Astrocyte of the cerebellum (primary cell): ENCODE measurements at regions not wholly inside any gene's neighbourhood (a gene's known extent, or its start where the extent isn't known, plus 50 kb on each side); places are given as distances from the start of the nearest gene placed in this dataset.

ENCODE experiments used
- DNase-seq: peaks from one replicate; pipeline ENCODE4 v3.0.0-alpha.2; 2011; ENCODE audit warnings: low read depth
- H3K4me3 ChIP-seq: 2 replicates; pipeline ENCODE4 v1.5.1; 2011; ENCODE audit warnings: mild to moderate bottlenecking, low read depth, low read length, moderate library complexity
- CTCF ChIP-seq: IDR thresholded peaks from 2 replicates; pipeline ENCODE4 v1.5.1; 2012; ENCODE audit warnings: low read length, low read depth, moderate library complexity, mild to moderate bottlenecking; ENCODE audit errors: missing control alignments
- in situ Hi-C: cut with HindIII; loops from 2 replicates; pipeline ENCODE4 v1.10.0; 2017; ENCODE audit warnings: low sequenced_read_pairs

- H3K4me3 ChIP-seq: no peak overlapping the region
- TF ChIP-seq CTCF: no peak
- in situ Hi-C loops: no loop called here
- no peak for DNase-seq
Measured at GRCh38 chr21:41639766-41640165, 127.1 kb downstream of the RIPK4 start.

GRCh38 chr21:41639336-41639735 lies 127.5 kb downstream of the RIPK4 start:
- H3K4me3 ChIP-seq: no peak overlapping the region
- DNase-seq: no peak
- in situ Hi-C loops: no loop called here
- TF ChIP-seq CTCF: no peak

GRCh38 chr21:41638201-41638790 lies 128.6 kb downstream of the RIPK4 start:
- DNase-seq: no peak
- no peak overlapping the region for H3K4me3 ChIP-seq
- TF ChIP-seq CTCF: no peak
- in situ Hi-C loops: no loop called here

- no peak for DNase-seq
- H3K4me3 ChIP-seq: no peak overlapping the region
- in situ Hi-C loops: no loop called here
- TF ChIP-seq CTCF: no peak
Measured at GRCh38 chr21:41636636-41637630, 129.0 kb upstream of the TMPRSS2 start.

- in situ Hi-C loops: no loop called here
- no peak for DNase-seq
Measured at GRCh38 chr21:41635874-41636273, 127.9 kb upstream of the TMPRSS2 start.

GRCh38 chr21:41634858-41635257 lies 126.9 kb upstream of the TMPRSS2 start:
- no peak for TF ChIP-seq CTCF
- no peak overlapping the region for H3K4me3 ChIP-seq
- no peak for DNase-seq
- in situ Hi-C loops: no loop called here

More at GRCh38 chr21:41635874-41636273, 127.9 kb upstream of the TMPRSS2 start:
- TF ChIP-seq CTCF: no peak
- H3K4me3 ChIP-seq: no peak overlapping the region
